Neuronal stem cell (in vitro differentiated cells): ENCODE measurements at regions not wholly inside any gene's neighbourhood (a gene's known extent, or its start where the extent isn't known, plus 50 kb on each side); places are given as distances from the start of the nearest gene placed in this dataset.

Experiments used
- DNase-seq: peaks from one replicate; pipeline ENCODE4 v3.0.0-alpha.2; 2013; ENCODE audit warnings: low spot score
- H2AFZ ChIP-seq: one replicate; pipeline ENCODE4 v1.6.1; 2013; ENCODE audit warnings: mild to moderate bottlenecking, low read length, inconsistent platforms
- H2AK5ac ChIP-seq: 2 replicates; pipeline ENCODE4 v1.6.1; 2013; ENCODE audit warnings: low read depth, mild to moderate bottlenecking, inconsistent platforms, low read length, moderate library complexity, mixed read lengths
- H2BK120ac ChIP-seq: 2 replicates; pipeline ENCODE4 v1.6.1; 2013; ENCODE audit warnings: low read depth, mild to moderate bottlenecking, inconsistent platforms, low read length, moderate library complexity, mixed read lengths
- H2BK12ac ChIP-seq: one replicate; pipeline ENCODE4 v1.6.1; 2013; ENCODE audit warnings: low read length, inconsistent platforms
- H2BK15ac ChIP-seq: 2 replicates; pipeline ENCODE4 v1.6.1; 2013; ENCODE audit warnings: mild to moderate bottlenecking, low read length, inconsistent platforms, mixed read lengths
- H2BK5ac ChIP-seq: one replicate; pipeline ENCODE4 v1.6.1; 2013; ENCODE audit warnings: inconsistent platforms, mild to moderate bottlenecking, low read length, moderate library complexity
- H3K14ac ChIP-seq: one replicate; pipeline ENCODE4 v1.6.1; 2013; ENCODE audit warnings: low read length, inconsistent platforms
- H3K18ac ChIP-seq: 2 replicates; pipeline ENCODE4 v1.6.1; 2013; ENCODE audit warnings: low read length, inconsistent platforms
- H3K23ac ChIP-seq: 2 replicates; pipeline ENCODE4 v1.6.1; 2013; ENCODE audit warnings: low read depth, mild to moderate bottlenecking, mixed read lengths, low read length, inconsistent platforms; ENCODE audit not compliant: poor library complexity
- H3K27ac ChIP-seq: replicated peaks from 3 replicates; pipeline ENCODE4 v1.5.1; 2013; ENCODE audit warnings: low read length, inconsistent platforms
- H3K27me3 ChIP-seq, 3 experiments: 2 replicates each; pipeline ENCODE4 v1.6.1; 2013; ENCODE audit warnings: low read length in 3 of 3, mild to moderate bottlenecking in 2 of 3, inconsistent platforms in 1 of 3, low read depth in 1 of 3, mixed read lengths in 1 of 3, moderate library complexity in 1 of 3; ENCODE audit not compliant: control insufficient read depth in 3 of 3, insufficient read depth in 3 of 3
- H3K36me3 ChIP-seq, 2 donors: replicated peaks in 1 of 2; 2 replicates each; pipeline ENCODE4 v1.6.1; 2013; ENCODE audit warnings: low read length in 2 of 2; ENCODE audit not compliant: control insufficient read depth in 2 of 2, insufficient read depth in 2 of 2
- H3K4ac ChIP-seq: 2 replicates; pipeline ENCODE4 v1.6.1; 2013; ENCODE audit warnings: inconsistent platforms, mild to moderate bottlenecking, low read length, moderate library complexity
- H3K4me1 ChIP-seq, 2 donors: 1 replicate in 1 of 2; 2 replicates in 1 of 2; pipeline ENCODE4 v1.6.1; 2013; ENCODE audit warnings: low read length in 2 of 2, low read depth in 1 of 2; ENCODE audit not compliant: control insufficient read depth in 2 of 2, insufficient read depth in 1 of 2
- H3K4me2 ChIP-seq: one replicate; pipeline ENCODE4 v1.6.1; 2013; ENCODE audit warnings: mild to moderate bottlenecking, low read length, inconsistent platforms; ENCODE audit not compliant: insufficient read depth, poor library complexity, severe bottlenecking
- H3K4me3 ChIP-seq, 2 donors: 2 replicates each; pipeline ENCODE4 v1.5.1; 2013; ENCODE audit warnings: low read length in 2 of 2, mild to moderate bottlenecking in 2 of 2, inconsistent platforms in 1 of 2, moderate library complexity in 1 of 2
- H3K79me1 ChIP-seq: one replicate; pipeline ENCODE4 v1.6.1; 2013; ENCODE audit warnings: low read depth, mild to moderate bottlenecking, inconsistent platforms, low read length, moderate library complexity
- H3K9ac ChIP-seq: one replicate; pipeline ENCODE4 v1.6.1; 2013; ENCODE audit warnings: mild to moderate bottlenecking, low read depth, low read length, inconsistent platforms; ENCODE audit not compliant: poor library complexity
- H3K9me3 ChIP-seq, 2 donors: replicated peaks in 1 of 2; 2 replicates each; pipeline versions ENCODE3 to v1.6.1; 2013; ENCODE audit warnings: low read length in 2 of 2, mild to moderate bottlenecking in 2 of 2, inconsistent platforms in 1 of 2, low read depth in 1 of 2, mixed read lengths in 1 of 2, moderate library complexity in 1 of 2; ENCODE audit not compliant: control insufficient read depth in 2 of 2, insufficient read depth in 1 of 2
- H4K8ac ChIP-seq: one replicate; pipeline ENCODE4 v1.6.1; 2013; ENCODE audit warnings: low read depth, mild to moderate bottlenecking, inconsistent platforms, low read length, moderate library complexity
- H4K91ac ChIP-seq: one replicate; pipeline ENCODE4 v1.6.1; 2013; ENCODE audit warnings: low read length, low read depth, mild to moderate bottlenecking, inconsistent platforms; ENCODE audit not compliant: poor library complexity
- WGBS, 2 donors: extraction: QIAGEN DNeasy Blood & Tissue Kit; methylation state at CpG; one replicate each; pipeline ENCODE4 v1.1.7; 2013; ENCODE audit warnings: missing lambda C conversion rate in 2 of 2, mixed read lengths in 1 of 2; ENCODE audit not compliant: insufficient read length in 2 of 2, insufficient replicate concordance in 1 of 2; ENCODE audit errors: extremely low coverage in 2 of 2; 5-methylcytosine and 5-hydroxymethylcytosine counted together

DNA sequence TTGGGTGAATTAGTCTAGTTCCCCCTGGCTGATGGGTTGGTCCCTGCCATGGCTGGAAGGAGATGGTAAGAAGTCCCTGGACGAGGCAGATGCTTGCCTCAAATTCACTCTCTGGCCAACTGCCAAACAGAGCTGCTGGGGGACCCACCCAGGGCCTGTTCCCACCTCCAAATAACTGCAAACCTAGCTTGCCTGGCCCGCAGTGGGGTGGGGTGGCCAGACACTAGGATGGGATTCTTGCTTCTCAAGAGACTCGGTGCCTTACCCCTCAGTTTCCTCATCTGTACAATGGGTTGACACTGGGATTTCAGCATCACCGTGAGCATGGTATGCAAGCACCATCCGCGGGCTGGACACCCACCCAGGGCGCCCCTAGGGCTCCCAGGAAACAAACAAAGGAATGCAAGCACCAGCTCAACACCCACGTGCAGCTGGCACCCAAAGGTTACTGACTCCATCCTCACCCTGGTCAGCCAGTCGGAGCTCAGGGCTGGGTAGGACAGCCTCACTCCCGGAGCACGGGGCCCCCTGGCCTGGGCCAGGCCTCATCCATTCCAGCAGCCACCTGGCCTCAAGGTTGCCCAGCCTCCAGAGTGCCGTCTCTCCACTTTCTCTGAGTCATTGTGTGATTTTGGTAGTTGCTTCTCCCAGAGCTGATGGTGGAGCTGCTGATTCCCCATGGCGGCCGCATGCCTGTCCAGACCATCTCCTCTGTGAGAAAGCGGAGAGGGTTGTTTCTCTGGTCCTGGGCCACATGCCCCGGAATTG, 205.2 kb upstream of the RTL1 start:
- Histone ChIP-seq H2AFZ (no peak overlapping the region), H3K18ac (peak overlapping the region; percentile 80), H4K91ac (no peak overlapping the region), H3K9me3 (peaks cover 2 to 4% of the 10 kb centered on the region in 2 donors), H3K14ac (no peak overlapping the region), H3K4me2 (no peak overlapping the region), H3K4ac (no peak overlapping the region), H3K4me3 (no peak overlapping the region), H2BK5ac (no peak overlapping the region), H2BK120ac (no peak overlapping the region), H2BK12ac (no peak overlapping the region), H2AK5ac (peak overlapping the region; percentile 81), H3K36me3 (no peaks in the 10 kb centered on the region), H2BK15ac (no peak overlapping the region), H3K9ac (no peak overlapping the region), H3K79me1 (no peaks in the 10 kb centered on the region), H3K4me1 (peaks cover 9 to 11% of the 10 kb centered on the region in 2 donors), H3K27me3 (no peaks in the 10 kb centered on the region), H3K27ac (no peak overlapping the region), H3K23ac (no peak overlapping the region), H4K8ac (no peak overlapping the region)
- no peak for DNase-seq
- no CpG with 5 or more reads among the region's 16 CpGs for WGBS, 2 donors

GRCh38 chr14:101109347-101109638, 205.8 kb upstream of the RTL1 start:
- H3K4me2 ChIP-seq: no peak overlapping the region
- H4K91ac ChIP-seq: no peak overlapping the region
- peaks cover 2 to 4% of the 10 kb centered on the region in 2 donors for H3K9me3 ChIP-seq
- no peak overlapping the region for H3K27ac ChIP-seq
- no peak overlapping the region for H3K4me3 ChIP-seq
- H2BK5ac ChIP-seq: no peak overlapping the region
- H2AFZ ChIP-seq: no peak overlapping the region
- no peak overlapping the region for H4K8ac ChIP-seq
- no peak for DNase-seq
- no peak overlapping the region for H2BK15ac ChIP-seq
- no CpG with 5 or more reads among the region's 8 CpGs for WGBS, 2 donors
- H3K79me1 ChIP-seq: no peaks in the 10 kb centered on the region
- peak overlapping the region; percentile 81 for H2AK5ac ChIP-seq
- H3K23ac ChIP-seq: no peak overlapping the region
- H2BK120ac ChIP-seq: no peak overlapping the region
- H3K4me1 ChIP-seq: peaks cover 9 to 11% of the 10 kb centered on the region in 2 donors
- H3K4ac ChIP-seq: no peak overlapping the region
- H3K18ac ChIP-seq: peak overlapping the region; percentile 44
- no peak overlapping the region for H3K9ac ChIP-seq
- no peak overlapping the region for H3K14ac ChIP-seq
- no peaks in the 10 kb centered on the region for H3K27me3 ChIP-seq
- H2BK12ac ChIP-seq: no peak overlapping the region
- H3K36me3 ChIP-seq: no peaks in the 10 kb centered on the region

- no peak overlapping the region for H2AFZ ChIP-seq
- H4K8ac ChIP-seq: no peak overlapping the region
- peak overlapping the region; percentile 38 for H2BK15ac ChIP-seq
- H3K23ac ChIP-seq: no peak overlapping the region
- no peaks in the 10 kb centered on the region for H3K79me1 ChIP-seq
- H2AK5ac ChIP-seq: no peak overlapping the region
- H3K4me2 ChIP-seq: no peak overlapping the region
- no peak overlapping the region for H2BK120ac ChIP-seq
- H3K36me3 ChIP-seq: no peaks in the 10 kb centered on the region
- WGBS, 2 donors: no CpG with 5 or more reads among the region's 15 CpGs
- DNase-seq: no peak
- H3K4me3 ChIP-seq: no peak overlapping the region
- peaks cover 0 to 3% (median 0%) of the 10 kb centered on the region in 3 experiments for H3K27me3 ChIP-seq
- H4K91ac ChIP-seq: no peak overlapping the region
- H2BK12ac ChIP-seq: no peak overlapping the region
- H2BK5ac ChIP-seq: peak overlapping the region; percentile 60
- H3K9me3 ChIP-seq: peaks cover 2% of the 10 kb centered on the region in 2 donors
- H3K4me1 ChIP-seq: peaks cover 9 to 11% of the 10 kb centered on the region in 2 donors
- peak overlapping the region; percentile 47 for H3K14ac ChIP-seq
- H3K4ac ChIP-seq: no peak overlapping the region
- peak overlapping the region; percentile 72 for H3K18ac ChIP-seq
- H3K27ac ChIP-seq: no peak overlapping the region
- no peak overlapping the region for H3K9ac ChIP-seq
These were observed 206.6 kb upstream of the RTL1 start for GRCh38 chr14:101109981-101110728.
